ENCODE measurements at regions not wholly inside any gene's neighbourhood (a gene's known extent, or its start where the extent isn't known, plus 50 kb on each side); places are given as distances from the start of the nearest gene placed in this dataset.
"Not testable (repeated sequence)": the region's sequence is repeated elsewhere in the genome, so short reads cannot be mapped to it uniquely, and the experiment has no call there.

- Histone ChIP-seq H3K9me3 (ENCODE audit: low read length) (no peaks in the 10 kb centered on the region), H4K20me1 (ENCODE audit: insufficient read depth) (no peaks in the 10 kb centered on the region), H3K9me2 (ENCODE audit: insufficient read depth, low read length) (no peaks in the 10 kb centered on the region), H3K9ac (ENCODE audit: low read length) (no peak overlapping the region), H3K79me2 (replicated peaks; ENCODE audit: insufficient read depth, low read length) (no peaks in the 10 kb centered on the region), H3K27ac (ENCODE audit: low read length) (no peak overlapping the region), H3K4me3 (ENCODE audit: low read length) (no peak overlapping the region), H3K4me2 (ENCODE audit: low read length) (no peak overlapping the region), H3K36me3 (ENCODE audit: insufficient read depth, low read length) (no peaks in the 10 kb centered on the region), H3F3A (ENCODE audit: insufficient read depth, low read length, poor library complexity, severe bottlenecking) (no peaks in the 10 kb centered on the region), H3K27me3 (ENCODE audit: insufficient read depth, low read depth, low read length) (no peaks in the 10 kb centered on the region), H2AFZ (ENCODE audit: low read depth, low read length) (no peak overlapping the region)
- TF ChIP-seq EP300 (conservative IDR thresholded peaks at IDR 0.05; ENCODE audit: poor library complexity, severe bottlenecking) = no peak
Observed at GRCh38 chrX:35507701-35508100, 290.4 kb upstream of the MAGEB16 start.

GRCh38 chrX:35548003-35548402, 250.1 kb upstream of the MAGEB16 start:
- H3K36me3 ChIP-seq (ENCODE audit: insufficient read depth, low read length); H3K27ac ChIP-seq (ENCODE audit: low read length); H3K4me2 ChIP-seq (ENCODE audit: low read length); H3K9ac ChIP-seq (ENCODE audit: low read length); H3K9me3 ChIP-seq (ENCODE audit: low read length); H4K20me1 ChIP-seq (ENCODE audit: insufficient read depth); H3K9me2 ChIP-seq (ENCODE audit: insufficient read depth, low read length); H3K4me3 ChIP-seq (ENCODE audit: low read length); H2AFZ ChIP-seq (ENCODE audit: low read depth, low read length); H3K27me3 ChIP-seq (ENCODE audit: insufficient read depth, low read depth, low read length); H3K79me2 ChIP-seq (replicated peaks; ENCODE audit: insufficient read depth, low read length); H3F3A ChIP-seq (ENCODE audit: insufficient read depth, low read length, poor library complexity, severe bottlenecking): not testable (repeated sequence)

- Histone ChIP-seq H4K20me1 (ENCODE audit: insufficient read depth) (no peaks in the 10 kb centered on the region), H3K9ac (ENCODE audit: low read length) (no peak overlapping the region), H2AFZ (ENCODE audit: low read depth, low read length) (no peak overlapping the region), H3K27ac (ENCODE audit: low read length) (no peak overlapping the region), H3K4me2 (ENCODE audit: low read length) (no peak overlapping the region), H3K36me3 (ENCODE audit: insufficient read depth, low read length) (no peaks in the 10 kb centered on the region), H3K79me2 (replicated peaks; ENCODE audit: insufficient read depth, low read length) (no peaks in the 10 kb centered on the region), H3K27me3 (ENCODE audit: insufficient read depth, low read depth, low read length) (no peaks in the 10 kb centered on the region), H3K9me3 (ENCODE audit: low read length) (no peaks in the 10 kb centered on the region), H3K4me3 (ENCODE audit: low read length) (no peak overlapping the region), H3K9me2 (ENCODE audit: insufficient read depth, low read length) (no peaks in the 10 kb centered on the region), H3F3A (ENCODE audit: insufficient read depth, low read length, poor library complexity, severe bottlenecking) (no peaks in the 10 kb centered on the region)
- TF ChIP-seq TAF1 (IDR thresholded peaks at IDR 0.05; ENCODE audit: low read depth) (no peak), POLR2AphosphoS5 (IDR thresholded peaks at IDR 0.05) (no peak), RAD21 (conservative IDR thresholded peaks at IDR 0.05) (no peak), MXI1 (conservative IDR thresholded peaks at IDR 0.05; ENCODE audit: poor library complexity, severe bottlenecking) (no peak)
Observed at GRCh38 chrX:35557916-35558315, 240.2 kb upstream of the MAGEB16 start.

- Histone ChIP-seq H3K27ac (ENCODE audit: low read length) (no peak overlapping the region), H4K20me1 (ENCODE audit: insufficient read depth) (no peaks in the 10 kb centered on the region), H3K27me3 (ENCODE audit: insufficient read depth, low read depth, low read length) (no peaks in the 10 kb centered on the region), H3F3A (ENCODE audit: insufficient read depth, low read length, poor library complexity, severe bottlenecking) (no peaks in the 10 kb centered on the region), H3K79me2 (replicated peaks; ENCODE audit: insufficient read depth, low read length) (no peaks in the 10 kb centered on the region), H3K36me3 (ENCODE audit: insufficient read depth, low read length) (no peaks in the 10 kb centered on the region), H3K4me2 (ENCODE audit: low read length) (no peak overlapping the region), H3K9me2 (ENCODE audit: insufficient read depth, low read length) (no peaks in the 10 kb centered on the region), H3K4me3 (ENCODE audit: low read length) (no peak overlapping the region), H3K9me3 (ENCODE audit: low read length) (no peaks in the 10 kb centered on the region), H2AFZ (ENCODE audit: low read depth, low read length) (no peak overlapping the region), H3K9ac (ENCODE audit: low read length) (no peak overlapping the region)
- no peak for TF ChIP-seq EZH2 (IDR thresholded peaks at IDR 0.05; ENCODE audit: borderline replicate concordance, insufficient read depth, low read length, poor library complexity, severe bottlenecking)
- no peak for TF ChIP-seq TAF1 (IDR thresholded peaks at IDR 0.05; ENCODE audit: low read depth)
- TF ChIP-seq RAD21 (conservative IDR thresholded peaks at IDR 0.05) = no peak
- TF ChIP-seq EP300 (conservative IDR thresholded peaks at IDR 0.05; ENCODE audit: poor library complexity, severe bottlenecking) = no peak
- TF ChIP-seq MXI1 (conservative IDR thresholded peaks at IDR 0.05; ENCODE audit: poor library complexity, severe bottlenecking) = no peak
- no peak for TF ChIP-seq SMC3 (conservative IDR thresholded peaks at IDR 0.05; ENCODE audit: poor library complexity)
Observed at GRCh38 chrX:35561985-35562384, 236.2 kb upstream of the MAGEB16 start.

Measured in neural cell (in vitro differentiated cells).